ENCODE measurements at regions not wholly inside any gene's neighbourhood (a gene's known extent, or its start where the extent isn't known, plus 50 kb on each side); places are given as distances from the start of the nearest gene placed in this dataset.

GRCh38 chr4:89463341-89463740 lies 155.7 kb upstream of the GPRIN3 start:
- ChIA-PET POLR2A (no interaction called here), CTCF (interaction anchor here (1.1 to 1.4 kb wide), 2 partner anchors 8 to 406 kb away, joined by 4 to 5 read pairs; no protein-coding TSS in a partner anchor)

More at GRCh38 chr4:89463341-89463740, 155.7 kb upstream of the GPRIN3 start:
- dilution Hi-C loops (cut with MboI; ENCODE audit: extremely low pct_ligation_motif_present, low sequenced_read_pairs), result no loop called here
- Histone ChIP-seq H3K4me3 (replicated peaks in 1 of 3; ENCODE audit: insufficient read depth in 1 of 3, low read depth in 1 of 3, low read length in 3 of 3) (no peak overlapping the region), H3K79me2 (ENCODE audit: control insufficient read depth, insufficient read depth, low read length) (no peaks in the 10 kb centered on the region), H3K9me3 (replicated peaks; ENCODE audit: control insufficient read depth, insufficient read depth, low read length) (no peaks in the 10 kb centered on the region), H3K27ac (ENCODE audit: insufficient read depth, low read depth, low read length) (no peak overlapping the region), H4K20me1 (replicated peaks; ENCODE audit: control insufficient read depth, extremely low read depth, insufficient read depth, low read length) (no peaks in the 10 kb centered on the region), H3K4me2 (ENCODE audit: insufficient read depth, low read length) (no peak overlapping the region), H3K9me1 (replicated peaks; ENCODE audit: control insufficient read depth, extremely low read depth, insufficient read depth, low read length) (no peaks in the 10 kb centered on the region), H3K27me3 (ENCODE audit: control insufficient read depth in 2 of 2, insufficient read depth in 2 of 2, low read length in 2 of 2) (no peaks in the 10 kb centered on the region), H3K4me1 (ENCODE audit: control insufficient read depth, extremely low read depth, insufficient read depth, low read length) (no peaks in the 10 kb centered on the region), H2AFZ (ENCODE audit: low read depth, low read length) (no peak overlapping the region), H3K9ac (replicated peaks; ENCODE audit: extremely low read depth, insufficient read depth, low read length) (no peak overlapping the region), H3K36me3 (ENCODE audit: control insufficient read depth in 2 of 2, extremely low read depth in 1 of 2, insufficient read depth in 2 of 2, low read length in 2 of 2) (no peaks in the 10 kb centered on the region)
- DNase-seq (ENCODE audit: low read depth, low spot score) (no peak), FAIRE-seq (no peak)
- TF ChIP-seq MAX (IDR thresholded peaks at IDR 0.05; ENCODE audit: insufficient read depth, insufficient read length), result no peak
- TF ChIP-seq MYC (IDR thresholded peaks at IDR 0.05; ENCODE audit: low read depth, low read length), result no peak
- TF ChIP-seq EZH2 (IDR thresholded peaks at IDR 0.05; ENCODE audit: borderline replicate concordance, low read depth, low read length, severe bottlenecking), result no peak
- no peak for TF ChIP-seq FOS (IDR thresholded peaks at IDR 0.05; ENCODE audit: borderline replicate concordance, insufficient read depth, low read length)
- no peak for TF ChIP-seq POLR2AphosphoS5 (IDR thresholded peaks at IDR 0.05; ENCODE audit: insufficient read depth, low read depth, low read length)
- no peak for TF ChIP-seq JUN (IDR thresholded peaks at IDR 0.05; ENCODE audit: borderline replicate concordance, insufficient read depth, insufficient read length, low read depth)
- no peak for TF ChIP-seq POLR2A (IDR thresholded peaks at IDR 0.05; ENCODE audit: low read depth, low read length)
- no peak for TF ChIP-seq GATA2 (IDR thresholded peaks at IDR 0.05; ENCODE audit: insufficient read depth, insufficient read length, low read depth, low read length)
- no peak for TF ChIP-seq CTCF (IDR thresholded peaks at IDR 0.05; ENCODE audit: extremely low read depth in 1 of 2, insufficient read depth in 1 of 2, low read depth in 1 of 2, low read length in 2 of 2)
- BruUV-seq (replicated peaks), result no TSS peak
- intact Hi-C loops (cut with micrococcal nuclease), result no loop called here
